OCI-LY1 (cell line): ENCODE measurements at regions not wholly inside any gene's neighbourhood (a gene's known extent, or its start where the extent isn't known, plus 50 kb on each side); places are given as distances from the start of the nearest gene placed in this dataset.

ENCODE experiments used
- H2AFZ ChIP-seq: fragments of 200-600 bp; sonication (generic), shearing (Covaris generic); 2 replicates; pipeline ENCODE4 v1.6.0; 2014; ENCODE audit warnings: antibody characterized with exemption, mild to moderate bottlenecking, low read length
- H3F3A ChIP-seq: fragments of 200-600 bp; sonication (generic), shearing (Covaris generic); 2 replicates; pipeline ENCODE4 v1.6.0; 2014; ENCODE audit warnings: mild to moderate bottlenecking, antibody characterized with exemption, low read length, moderate library complexity; ENCODE audit not compliant: insufficient read depth
- H3K27ac ChIP-seq: fragments of 200-600 bp; sonication (generic); 2 replicates; pipeline ENCODE4 v1.5.1; 2014; ENCODE audit warnings: low read length, mixed run types, mild to moderate bottlenecking, low read depth; ENCODE audit not compliant: poor library complexity, severe bottlenecking
- H3K27me3 ChIP-seq: fragments of 200-600 bp; sonication (generic); 2 replicates; pipeline ENCODE4 v1.6.0; 2014; ENCODE audit warnings: antibody characterized with exemption, mild to moderate bottlenecking, low read length, moderate library complexity; ENCODE audit not compliant: insufficient read depth
- H3K36me3 ChIP-seq: fragments of 200-600 bp; sonication (generic); 2 replicates; pipeline ENCODE4 v1.6.1; 2014; ENCODE audit warnings: mild to moderate bottlenecking, antibody characterized with exemption, low read length, moderate library complexity, mixed read lengths; ENCODE audit not compliant: insufficient read depth
- H3K4me1 ChIP-seq: fragments of 200-600 bp; sonication (generic); 2 replicates; pipeline ENCODE4 v1.5.1; 2014; ENCODE audit warnings: mild to moderate bottlenecking, low read length, moderate library complexity; ENCODE audit not compliant: insufficient read depth, severe bottlenecking
- H3K4me2 ChIP-seq: fragments of 200-600 bp; sonication (generic), shearing (Covaris generic); 2 replicates; pipeline ENCODE4 v1.6.1; 2014; ENCODE audit warnings: low read length
- H3K4me3 ChIP-seq: fragments of 200-600 bp; sonication (generic); 2 replicates; pipeline ENCODE4 v1.5.1; 2014; ENCODE audit warnings: low read length, low read depth, mild to moderate bottlenecking, mixed read lengths; ENCODE audit not compliant: poor library complexity, severe bottlenecking
- H3K79me2 ChIP-seq: fragments of 200-600 bp; shearing (Covaris generic); 2 replicates; pipeline ENCODE4 v1.6.1; 2016; ENCODE audit warnings: mixed run types, low read length, mixed read lengths; ENCODE audit not compliant: insufficient read depth
- H3K9ac ChIP-seq: fragments of 200-600 bp; sonication (generic), shearing (Covaris generic); 2 replicates; pipeline ENCODE4 v1.6.1; 2014; ENCODE audit warnings: mild to moderate bottlenecking, low read length, mixed read lengths
- H3K9me2 ChIP-seq: fragments of 200-600 bp; sonication (generic), shearing (Covaris generic); 2 replicates; pipeline ENCODE4 v1.6.1; 2014; ENCODE audit warnings: low read depth, mild to moderate bottlenecking, low read length, mixed read lengths
- H3K9me3 ChIP-seq: fragments of 200-600 bp; shearing (Covaris generic); 2 replicates; pipeline ENCODE4 v1.6.1; 2014; ENCODE audit warnings: low read length, mixed read lengths
- H4K20me1 ChIP-seq: fragments of 200-600 bp; sonication (generic), shearing (Covaris generic); 2 replicates; pipeline ENCODE4 v1.6.0; 2016; ENCODE audit warnings: mild to moderate bottlenecking, low read length; ENCODE audit not compliant: insufficient read depth
- CTCF ChIP-seq: fragments of 200-600 bp; sonication (generic), shearing (Covaris generic); IDR thresholded peaks from 2 replicates; pipeline ENCODE4 v1.5.1; 2017; ENCODE audit warnings: mild to moderate bottlenecking, antibody characterized with exemption, low read length, moderate library complexity, mixed read lengths
- EZH2 ChIP-seq: fragments of 200-600 bp; sonication (generic), shearing (Covaris generic); IDR thresholded peaks from 2 replicates; pipeline ENCODE4 v1.8.0; 2017; ENCODE audit warnings: borderline replicate concordance, mixed run types, mild to moderate bottlenecking, antibody characterized with exemption, low read length, moderate library complexity, mixed read lengths

- Histone ChIP-seq H3K4me3 (no peak overlapping the region), H3K4me1 (no peaks in the 10 kb centered on the region), H4K20me1 (no peaks in the 10 kb centered on the region), H3K36me3 (no peaks in the 10 kb centered on the region), H3K9me3 (no peaks in the 10 kb centered on the region), H3F3A (no peaks in the 10 kb centered on the region), H3K27ac (no peak overlapping the region), H3K4me2 (no peak overlapping the region), H3K79me2 (no peaks in the 10 kb centered on the region), H3K27me3 (no peaks in the 10 kb centered on the region), H3K9me2 (no peaks in the 10 kb centered on the region), H2AFZ (no peak overlapping the region), H3K9ac (no peak overlapping the region)
- TF ChIP-seq CTCF (no peak), EZH2 (no peak)
These were observed 80.0 kb upstream of the SLC34A2 start for GRCh38 chr4:25575611-25576010.

- Histone ChIP-seq H3K4me3 (no peak overlapping the region), H3F3A (no peaks in the 10 kb centered on the region), H3K27ac (no peak overlapping the region), H3K27me3 (no peaks in the 10 kb centered on the region), H3K36me3 (no peaks in the 10 kb centered on the region), H3K4me1 (no peaks in the 10 kb centered on the region), H3K4me2 (no peak overlapping the region), H3K9me2 (no peaks in the 10 kb centered on the region), H2AFZ (no peak overlapping the region), H3K9ac (no peak overlapping the region), H3K79me2 (no peaks in the 10 kb centered on the region), H3K9me3 (no peaks in the 10 kb centered on the region), H4K20me1 (no peaks in the 10 kb centered on the region)
- no peak for TF ChIP-seq EZH2
- TF ChIP-seq CTCF = no peak
These were observed 77.2 kb upstream of the SLC34A2 start for GRCh38 chr4:25578432-25578831.

GRCh38 chr4:25580633-25581467 lies 74.8 kb upstream of the SLC34A2 start:
- Histone ChIP-seq H3K9me2 (no peaks in the 10 kb centered on the region), H3K4me2 (no peak overlapping the region), H3K4me1 (no peaks in the 10 kb centered on the region), H3K27ac (no peak overlapping the region), H3K9me3 (no peaks in the 10 kb centered on the region), H4K20me1 (no peaks in the 10 kb centered on the region), H3F3A (no peaks in the 10 kb centered on the region), H2AFZ (no peak overlapping the region), H3K79me2 (no peaks in the 10 kb centered on the region), H3K9ac (no peak overlapping the region), H3K27me3 (no peaks in the 10 kb centered on the region), H3K4me3 (no peak overlapping the region), H3K36me3 (no peaks in the 10 kb centered on the region)
- no peak for TF ChIP-seq CTCF
- no peak for TF ChIP-seq EZH2
